Epithelial cell of esophagus (primary cell): ENCODE measurements at regions not wholly inside any gene's neighbourhood (a gene's known extent, or its start where the extent isn't known, plus 50 kb on each side); places are given as distances from the start of the nearest gene placed in this dataset.
"Not testable (repeated sequence)": the region's sequence is repeated elsewhere in the genome, so short reads cannot be mapped to it uniquely, and the experiment has no call there.

Experiments used
- DNase-seq: peaks from one replicate; pipeline ENCODE4 v3.0.0; 2010; ENCODE audit warnings: low read depth
- H3K4me3 ChIP-seq: 2 replicates; pipeline ENCODE4 v1.5.1; 2011; ENCODE audit warnings: mild to moderate bottlenecking, low read length, control low read depth
- TF ChIP-seq, protein P1 (sequence below): IDR thresholded peaks from 2 replicates; pipeline ENCODE4 v1.5.1; 2011; ENCODE audit warnings: low read depth, mild to moderate bottlenecking, low read length, control low read depth, inconsistent platforms; ENCODE audit not compliant: insufficient read depth; ENCODE audit errors: missing control alignments

DNA sequence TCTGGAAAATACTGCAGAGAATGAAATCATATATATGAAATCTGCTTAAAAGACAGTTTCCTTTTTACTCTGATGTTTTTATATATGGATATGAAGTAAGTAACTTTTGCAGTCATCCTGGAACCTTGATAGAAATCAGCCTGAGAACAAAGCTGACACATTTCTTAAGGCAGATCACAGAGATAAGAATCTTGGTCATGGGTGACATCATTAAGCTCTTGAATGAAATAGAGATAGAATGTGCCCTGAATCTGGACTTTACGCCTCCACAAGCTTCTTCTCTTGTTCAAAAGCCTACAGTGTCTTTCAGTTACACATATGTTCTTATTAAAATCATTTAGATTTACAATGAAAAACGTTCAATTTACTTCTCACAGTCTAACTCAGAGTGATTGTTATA lies 319.1 kb upstream of the CNTNAP2 start:
- no peak for DNase-seq
- TF ChIP-seq, protein P1, sequence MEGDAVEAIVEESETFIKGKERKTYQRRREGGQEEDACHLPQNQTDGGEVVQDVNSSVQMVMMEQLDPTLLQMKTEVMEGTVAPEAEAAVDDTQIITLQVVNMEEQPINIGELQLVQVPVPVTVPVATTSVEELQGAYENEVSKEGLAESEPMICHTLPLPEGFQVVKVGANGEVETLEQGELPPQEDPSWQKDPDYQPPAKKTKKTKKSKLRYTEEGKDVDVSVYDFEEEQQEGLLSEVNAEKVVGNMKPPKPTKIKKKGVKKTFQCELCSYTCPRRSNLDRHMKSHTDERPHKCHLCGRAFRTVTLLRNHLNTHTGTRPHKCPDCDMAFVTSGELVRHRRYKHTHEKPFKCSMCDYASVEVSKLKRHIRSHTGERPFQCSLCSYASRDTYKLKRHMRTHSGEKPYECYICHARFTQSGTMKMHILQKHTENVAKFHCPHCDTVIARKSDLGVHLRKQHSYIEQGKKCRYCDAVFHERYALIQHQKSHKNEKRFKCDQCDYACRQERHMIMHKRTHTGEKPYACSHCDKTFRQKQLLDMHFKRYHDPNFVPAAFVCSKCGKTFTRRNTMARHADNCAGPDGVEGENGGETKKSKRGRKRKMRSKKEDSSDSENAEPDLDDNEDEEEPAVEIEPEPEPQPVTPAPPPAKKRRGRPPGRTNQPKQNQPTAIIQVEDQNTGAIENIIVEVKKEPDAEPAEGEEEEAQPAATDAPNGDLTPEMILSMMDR = no peak
- H3K4me3 ChIP-seq = no peak overlapping the region

DNA sequence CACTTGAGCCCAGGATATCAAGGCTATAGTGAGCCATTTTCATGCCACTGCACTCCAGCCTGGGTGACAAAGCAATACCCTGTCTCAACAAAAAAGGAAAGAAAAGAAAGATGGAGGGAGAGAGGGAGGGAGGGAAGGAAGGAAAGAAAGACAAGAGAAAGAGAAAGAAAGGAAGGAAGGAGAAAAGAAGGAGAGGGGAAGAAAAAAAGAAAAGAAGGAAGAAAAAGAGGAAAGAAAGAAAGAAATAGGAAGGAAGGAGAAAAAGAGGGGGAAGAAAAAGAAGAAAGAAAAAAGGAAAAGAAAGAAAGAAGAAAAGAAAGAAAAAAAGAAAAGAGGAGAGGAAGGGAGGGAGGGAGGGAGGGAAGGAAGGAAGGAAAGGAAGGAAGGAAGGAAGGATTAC lies 321.5 kb upstream of the CNTNAP2 start:
- TF ChIP-seq, protein P1 = no peak
- no peak overlapping the region for H3K4me3 ChIP-seq
- DNase-seq = no peak

DNA sequence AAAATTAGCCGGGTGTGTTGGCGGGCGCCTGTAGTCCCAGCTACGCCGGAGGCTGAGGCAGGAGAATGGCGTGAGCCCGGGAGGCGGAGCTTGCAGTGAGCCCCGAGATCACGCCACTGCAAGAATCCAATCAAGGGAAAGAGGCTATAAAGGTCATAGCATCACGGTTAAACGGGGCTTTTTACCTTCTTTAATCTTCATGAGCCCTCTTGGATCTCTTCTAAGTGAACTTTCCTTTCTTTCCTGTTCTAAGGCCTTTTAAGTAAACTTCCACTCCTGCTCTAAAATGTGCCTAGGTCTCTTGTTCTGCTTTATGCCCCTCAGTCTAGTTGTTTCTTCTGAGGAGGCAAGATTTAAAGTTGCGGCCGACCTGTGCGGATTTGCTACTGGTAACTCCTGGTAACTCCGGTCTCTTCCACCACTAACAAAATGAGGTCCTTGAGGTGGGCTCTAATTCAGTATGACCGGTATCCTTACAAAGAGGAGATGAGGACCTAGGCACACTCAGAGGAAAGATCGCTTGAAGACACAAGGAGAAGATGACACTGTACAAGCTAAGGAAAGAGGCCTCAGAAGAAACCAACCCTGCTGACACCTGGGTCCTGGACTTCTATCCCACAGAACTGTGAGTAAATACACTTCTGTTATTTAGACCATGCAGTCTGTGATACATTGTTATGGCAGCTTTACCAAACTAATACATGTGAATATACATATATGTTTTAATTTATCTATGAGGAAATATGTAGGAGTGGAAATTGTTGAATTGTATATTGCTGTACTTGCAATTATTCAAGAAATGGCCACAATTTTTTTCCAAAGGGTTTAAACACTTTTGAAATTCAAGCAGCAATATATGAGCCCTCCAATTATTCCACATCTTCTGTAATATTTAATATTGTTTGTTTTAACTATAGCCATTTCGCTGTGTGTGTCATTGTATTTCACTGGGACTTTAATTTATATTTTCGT lies 331.5 kb upstream of the CNTNAP2 start:
- no peak for DNase-seq
- TF ChIP-seq, protein P1 = no peak
- H3K4me3 ChIP-seq = no peak overlapping the region

DNA sequence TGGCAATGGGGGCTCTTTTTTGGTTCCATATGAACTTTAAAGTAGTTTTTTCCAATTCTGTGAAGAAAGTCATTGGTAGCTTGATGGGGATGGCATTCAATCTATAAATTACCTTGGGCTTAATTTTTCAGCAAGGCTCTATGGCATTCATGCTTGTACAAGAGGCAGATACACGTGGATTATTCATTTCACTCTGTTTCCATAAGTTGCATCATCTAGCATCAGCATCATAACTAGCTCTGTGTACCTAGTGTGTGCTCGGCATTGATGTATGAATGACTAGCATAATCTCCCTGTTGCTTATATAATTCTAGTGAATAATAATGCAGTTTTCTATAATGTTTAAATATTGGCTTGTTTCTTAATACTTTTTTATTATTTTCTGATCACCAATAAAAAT lies 335.2 kb upstream of the CNTNAP2 start:
- H3K4me3 ChIP-seq = not testable (repeated sequence)

DNA sequence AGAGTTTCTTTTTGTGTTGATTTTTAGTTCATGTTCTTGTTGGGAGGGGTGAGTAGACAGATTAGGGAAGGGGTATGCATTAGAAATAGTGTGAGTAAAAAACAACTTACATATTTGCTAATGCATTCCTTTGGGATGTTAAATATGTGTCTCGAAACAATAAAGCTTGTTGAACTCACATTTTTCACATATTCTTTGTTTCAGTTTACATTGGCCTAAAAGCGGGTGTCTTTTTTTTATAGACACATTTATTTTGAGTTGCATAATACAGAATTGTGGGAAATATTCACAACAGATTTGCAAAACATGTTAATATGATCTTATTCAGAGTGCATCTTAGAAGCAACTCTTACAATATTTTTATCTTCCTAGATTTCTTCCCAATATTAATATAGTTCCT lies 337.5 kb upstream of the CNTNAP2 start:
- H3K4me3 ChIP-seq = no peak overlapping the region
- TF ChIP-seq, protein P1 = no peak
- DNase-seq = no peak

More for the DNA sequence above, 335.2 kb upstream of the CNTNAP2 start:
- DNase-seq = not testable (repeated sequence)

DNA sequence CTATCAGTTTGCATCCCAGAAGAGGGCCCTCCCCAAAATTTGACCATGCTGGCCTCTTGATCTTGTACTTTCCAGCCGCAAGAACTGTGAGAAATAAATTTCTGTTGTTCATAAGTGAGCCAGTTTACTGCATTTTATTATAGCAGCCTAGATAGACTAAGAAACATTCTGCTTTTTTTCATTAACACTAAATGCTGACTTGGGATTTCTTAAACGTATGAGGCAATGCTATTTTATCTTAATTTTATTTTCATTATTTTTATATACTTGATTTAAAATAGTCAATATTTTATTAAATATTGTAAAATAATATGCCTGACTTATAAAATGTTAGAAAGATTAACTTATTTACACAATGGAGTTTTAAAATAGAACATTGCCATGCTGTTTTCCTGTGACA lies 341.8 kb upstream of the CNTNAP2 start:
- H3K4me3 ChIP-seq = no peak overlapping the region
- TF ChIP-seq, protein P1 = no peak
- no peak for DNase-seq

DNA sequence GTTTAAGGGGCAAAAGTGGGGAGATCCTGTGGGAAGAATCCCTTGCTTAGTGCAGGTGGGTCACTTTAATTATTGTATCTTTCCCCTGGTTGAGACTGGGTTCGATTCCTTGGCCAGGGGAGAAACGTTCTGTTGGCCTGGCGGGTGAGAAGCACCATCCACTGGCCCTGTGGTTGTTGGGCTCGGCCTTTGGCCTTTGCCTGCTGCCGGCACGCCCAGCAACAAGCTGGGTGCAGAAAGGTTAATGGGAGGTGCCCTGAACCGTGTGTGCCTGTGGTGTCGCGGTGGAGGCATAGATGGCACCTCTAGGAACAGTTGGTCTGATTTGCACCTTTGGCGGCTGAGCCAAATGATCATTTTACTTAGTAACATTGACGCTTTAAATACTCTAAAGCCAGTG lies 363.6 kb upstream of the CNTNAP2 start:
- TF ChIP-seq, protein P1 = no peak
- no peak for DNase-seq
- no peak overlapping the region for H3K4me3 ChIP-seq
